KMS-11 (cell line): ENCODE measurements at regions not wholly inside any gene's neighbourhood (a gene's known extent, or its start where the extent isn't known, plus 50 kb on each side); places are given as distances from the start of the nearest gene placed in this dataset.

ENCODE experiments used
- H2AFZ ChIP-seq: fragments of 200-600 bp; sonication (generic); 2 replicates; pipeline ENCODE4 v1.6.1; 2016; ENCODE audit warnings: antibody characterized with exemption, mixed run types, low read depth
- H3K27ac ChIP-seq: fragments of 200-600 bp; sonication (generic); 2 replicates; pipeline ENCODE4 v1.6.1; 2016; ENCODE audit warnings: mild to moderate bottlenecking, mixed run types
- H3K27me3 ChIP-seq: fragments of 200-600 bp; sonication (generic); 2 replicates; pipeline ENCODE4 v1.6.1; 2017; ENCODE audit warnings: mild to moderate bottlenecking, low read depth, mixed run types, moderate library complexity; ENCODE audit not compliant: insufficient read depth
- H3K36me3 ChIP-seq: fragments of 200-600 bp; sonication (generic); 2 replicates; pipeline ENCODE4 v1.6.1; 2017; ENCODE audit warnings: mild to moderate bottlenecking, mixed run types; ENCODE audit not compliant: insufficient read depth
- H3K4me1 ChIP-seq: fragments of 200-600 bp; sonication (generic); 2 replicates; pipeline ENCODE4 v1.6.1; 2016; ENCODE audit warnings: mild to moderate bottlenecking, low read depth, mixed run types; ENCODE audit not compliant: poor library complexity, severe bottlenecking
- H3K4me2 ChIP-seq: fragments of 200-600 bp; sonication (generic); 2 replicates; pipeline ENCODE4 v1.7.0; 2016; ENCODE audit warnings: mild to moderate bottlenecking, mixed run types
- H3K4me3 ChIP-seq: fragments of 200-600 bp; sonication (generic); IDR thresholded peaks from 2 replicates; pipeline ENCODE4 v1.6.1; 2017; ENCODE audit warnings: low read depth, low read length, mixed read lengths; ENCODE audit not compliant: insufficient read depth
- H3K79me2 ChIP-seq: fragments of 200-600 bp; sonication (generic); 2 replicates; pipeline ENCODE4 v1.6.1; 2016; ENCODE audit warnings: low read depth, mixed run types; ENCODE audit not compliant: insufficient read depth
- H3K9ac ChIP-seq: fragments of 200-600 bp; sonication (generic); 2 replicates; pipeline ENCODE4 v1.6.1; 2016; ENCODE audit warnings: mild to moderate bottlenecking, mixed run types
- H4K20me1 ChIP-seq: fragments of 200-600 bp; sonication (generic); 2 replicates; pipeline ENCODE4 v1.6.1; 2016; ENCODE audit warnings: mild to moderate bottlenecking, mixed run types; ENCODE audit not compliant: insufficient read depth
- TF ChIP-seq, protein P1 (sequence below): fragments of 200-600 bp; sonication (generic); conservative IDR thresholded peaks from 2 replicates; pipeline ENCODE4 v1.6.1; 2017; ENCODE audit warnings: low read depth, mild to moderate bottlenecking, antibody characterized with exemption, low read length, moderate library complexity, mixed read lengths

DNA sequence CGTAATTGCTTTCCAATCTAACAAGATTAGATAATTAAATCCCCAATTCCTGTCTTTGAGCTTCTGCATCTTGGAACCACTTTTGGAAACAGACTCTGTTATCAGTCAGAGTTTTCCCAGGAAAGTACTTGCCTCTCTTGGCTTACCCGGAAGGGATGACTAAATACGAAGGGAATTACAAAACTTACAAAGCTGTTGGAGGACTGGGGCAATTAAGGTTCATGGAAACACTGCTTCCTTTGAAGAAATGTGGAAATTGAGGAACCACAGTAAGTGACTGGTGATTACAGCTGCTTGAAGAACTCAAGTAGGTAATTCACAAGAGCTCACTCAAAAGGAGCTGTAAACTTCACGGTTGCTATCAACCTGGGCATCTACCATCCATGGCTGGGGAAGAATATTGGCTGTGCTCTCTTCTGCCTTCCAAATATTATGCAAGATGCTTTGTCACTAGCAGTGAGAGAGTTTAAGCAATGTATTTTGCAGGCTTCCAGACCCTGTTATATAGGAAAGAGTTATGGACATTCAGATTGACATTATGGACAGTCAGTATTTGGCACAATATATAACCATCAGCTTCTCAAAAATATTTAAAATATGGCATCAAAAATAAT, 104.6 kb upstream of the MAN2A1 start:
- H3K27ac ChIP-seq: no peak overlapping the region
- H3K36me3 ChIP-seq: no peaks in the 10 kb centered on the region
- no peak overlapping the region for H2AFZ ChIP-seq
- H3K9ac ChIP-seq: no peak overlapping the region
- no peaks in the 10 kb centered on the region for H3K4me1 ChIP-seq
- H3K27me3 ChIP-seq: no peaks in the 10 kb centered on the region
- H3K4me2 ChIP-seq: no peak overlapping the region
- no peak overlapping the region for H3K4me3 ChIP-seq
- H4K20me1 ChIP-seq: no peaks in the 10 kb centered on the region
- TF ChIP-seq, protein P1, sequence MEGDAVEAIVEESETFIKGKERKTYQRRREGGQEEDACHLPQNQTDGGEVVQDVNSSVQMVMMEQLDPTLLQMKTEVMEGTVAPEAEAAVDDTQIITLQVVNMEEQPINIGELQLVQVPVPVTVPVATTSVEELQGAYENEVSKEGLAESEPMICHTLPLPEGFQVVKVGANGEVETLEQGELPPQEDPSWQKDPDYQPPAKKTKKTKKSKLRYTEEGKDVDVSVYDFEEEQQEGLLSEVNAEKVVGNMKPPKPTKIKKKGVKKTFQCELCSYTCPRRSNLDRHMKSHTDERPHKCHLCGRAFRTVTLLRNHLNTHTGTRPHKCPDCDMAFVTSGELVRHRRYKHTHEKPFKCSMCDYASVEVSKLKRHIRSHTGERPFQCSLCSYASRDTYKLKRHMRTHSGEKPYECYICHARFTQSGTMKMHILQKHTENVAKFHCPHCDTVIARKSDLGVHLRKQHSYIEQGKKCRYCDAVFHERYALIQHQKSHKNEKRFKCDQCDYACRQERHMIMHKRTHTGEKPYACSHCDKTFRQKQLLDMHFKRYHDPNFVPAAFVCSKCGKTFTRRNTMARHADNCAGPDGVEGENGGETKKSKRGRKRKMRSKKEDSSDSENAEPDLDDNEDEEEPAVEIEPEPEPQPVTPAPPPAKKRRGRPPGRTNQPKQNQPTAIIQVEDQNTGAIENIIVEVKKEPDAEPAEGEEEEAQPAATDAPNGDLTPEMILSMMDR: no peak
- H3K79me2 ChIP-seq: no peaks in the 10 kb centered on the region

DNA sequence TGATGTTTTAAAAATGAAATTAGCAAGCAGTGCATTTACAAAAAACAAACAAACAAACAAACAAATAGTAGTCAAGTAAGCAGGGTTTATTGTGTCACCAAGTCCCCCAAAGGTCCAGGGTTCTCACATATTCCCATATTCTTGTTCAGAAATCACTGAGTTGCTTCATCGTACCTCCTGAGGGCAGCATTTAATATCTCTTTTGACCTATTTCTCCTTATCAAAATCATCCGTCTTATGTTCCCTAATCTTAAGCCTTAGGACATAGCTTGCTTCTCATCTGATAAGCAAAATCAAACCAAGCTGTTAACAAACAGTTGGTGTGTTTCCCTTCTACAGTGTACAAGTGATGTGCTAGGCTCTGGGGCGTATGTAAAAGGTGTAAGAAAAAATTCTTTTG, 109.5 kb upstream of the MAN2A1 start:
- no peak overlapping the region for H3K27ac ChIP-seq
- TF ChIP-seq, protein P1: no peak
- no peak overlapping the region for H3K4me2 ChIP-seq
- no peaks in the 10 kb centered on the region for H3K79me2 ChIP-seq
- H4K20me1 ChIP-seq: no peaks in the 10 kb centered on the region
- no peaks in the 10 kb centered on the region for H3K4me1 ChIP-seq
- no peaks in the 10 kb centered on the region for H3K36me3 ChIP-seq
- no peak overlapping the region for H3K9ac ChIP-seq
- H2AFZ ChIP-seq: no peak overlapping the region
- no peaks in the 10 kb centered on the region for H3K27me3 ChIP-seq
- no peak overlapping the region for H3K4me3 ChIP-seq

DNA sequence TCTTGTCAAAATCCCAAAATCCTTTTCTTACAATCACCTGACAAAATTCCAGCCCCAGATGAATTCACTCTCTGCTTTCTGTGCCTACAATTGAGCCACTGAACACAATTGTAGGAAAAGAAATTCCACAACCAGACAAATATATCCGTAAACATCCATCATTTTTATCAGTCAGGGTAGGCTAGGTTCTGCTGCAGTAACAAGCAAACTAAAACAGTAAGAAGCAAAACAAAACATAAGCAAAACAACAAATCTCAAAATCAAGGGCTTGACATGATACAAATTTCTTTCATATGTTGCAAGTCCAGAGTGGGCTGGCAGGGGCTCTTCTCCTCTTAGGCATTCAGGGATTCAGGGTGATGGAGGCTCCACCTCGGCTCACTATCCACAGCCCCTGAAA, 114.2 kb upstream of the MAN2A1 start:
- Histone ChIP-seq H3K27ac (no peak overlapping the region), H3K79me2 (no peaks in the 10 kb centered on the region), H3K36me3 (no peaks in the 10 kb centered on the region), H2AFZ (no peak overlapping the region), H3K4me2 (no peak overlapping the region), H3K4me3 (no peak overlapping the region), H3K4me1 (no peaks in the 10 kb centered on the region), H3K27me3 (no peaks in the 10 kb centered on the region), H4K20me1 (no peaks in the 10 kb centered on the region), H3K9ac (no peak overlapping the region)
- TF ChIP-seq, protein P1: no peak

DNA sequence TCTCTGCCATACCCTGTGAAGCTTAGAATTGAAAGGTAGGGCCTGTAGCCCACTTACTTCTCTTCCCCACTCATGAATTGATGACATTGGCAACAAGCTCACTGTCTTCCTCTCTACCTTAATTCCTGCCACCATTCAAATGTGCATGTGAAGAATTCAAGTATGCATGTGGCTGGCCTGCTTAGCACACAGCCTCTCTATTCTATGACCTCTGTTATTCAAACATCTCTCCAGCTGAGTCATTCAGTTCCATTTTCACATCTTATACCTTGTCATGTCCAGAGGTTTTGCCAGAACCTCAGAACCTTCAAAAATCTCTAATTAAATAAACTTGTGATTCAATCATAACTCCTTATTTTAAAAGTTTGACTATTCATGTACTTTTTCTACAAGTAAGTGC, 114.7 kb upstream of the MAN2A1 start:
- no peaks in the 10 kb centered on the region for H3K79me2 ChIP-seq
- no peak overlapping the region for H3K27ac ChIP-seq
- no peaks in the 10 kb centered on the region for H4K20me1 ChIP-seq
- H3K4me2 ChIP-seq: no peak overlapping the region
- no peaks in the 10 kb centered on the region for H3K4me1 ChIP-seq
- H3K9ac ChIP-seq: no peak overlapping the region
- no peaks in the 10 kb centered on the region for H3K27me3 ChIP-seq
- TF ChIP-seq, protein P1: no peak
- H3K4me3 ChIP-seq: no peak overlapping the region
- no peaks in the 10 kb centered on the region for H3K36me3 ChIP-seq
- H2AFZ ChIP-seq: no peak overlapping the region
